Vagina (tissue), 2 donors: ENCODE measurements at regions not wholly inside any gene's neighbourhood (a gene's known extent, or its start where the extent isn't known, plus 50 kb on each side); places are given as distances from the start of the nearest gene placed in this dataset.

ENCODE experiments used
- DNase-seq, 2 donors: peaks; one replicate each; pipeline ENCODE4 v3.0.0-alpha.2; 2017; ENCODE audit errors: extremely low spot score in 2 of 2
- H3K27ac ChIP-seq: fragments of 200-600 bp; sonication (generic); one replicate; pipeline ENCODE4 v1.5.1; 2019
- H3K27me3 ChIP-seq: fragments of 200-600 bp; sonication (generic); one replicate; pipeline ENCODE4 v1.5.1; 2019
- H3K36me3 ChIP-seq, 2 donors: fragments of 200-600 bp; sonication (generic); one replicate each; pipeline ENCODE4 v1.5.1; 2017 to 2019
- H3K4me1 ChIP-seq: fragments of 200-600 bp; sonication (generic); one replicate; pipeline ENCODE4 v1.5.1; 2019
- H3K4me3 ChIP-seq, 2 donors: fragments of 200-600 bp; sonication (generic); 1 replicate in 1 of 2; 2 replicates in 1 of 2; pipeline ENCODE4 v1.5.1; 2016 to 2019
- H3K9me3 ChIP-seq: fragments of 200-600 bp; sonication (generic); one replicate; pipeline ENCODE4 v1.5.1; 2019
- CTCF ChIP-seq, 3 experiments: fragments of 450-650 bp in 2 of 3; fragments of 200-600 bp in 1 of 3; sonication (generic) in 1 of 3; IDR thresholded peaks; one replicate each; pipeline ENCODE4 v1.5.1; 2017 to 2019; ENCODE audit warnings: antibody characterized with exemption in 3 of 3, mild to moderate bottlenecking in 2 of 3, moderate library complexity in 2 of 3
- POLR2A ChIP-seq, 2 donors: fragments of 450-650 bp; IDR thresholded peaks; one replicate each; pipeline ENCODE4 v1.6.1; 2017; ENCODE audit warnings: antibody characterized with exemption in 2 of 2, mild to moderate bottlenecking in 2 of 2, moderate library complexity in 2 of 2
- POLR2AphosphoS5 ChIP-seq, 2 donors: sonication (generic); formaldehyde crosslinking; IDR thresholded peaks; one replicate each; pipeline ENCODE4 v1.9.0; 2017; ENCODE audit warnings: antibody characterized with exemption in 2 of 2, mild to moderate bottlenecking in 2 of 2, low read depth in 1 of 2; ENCODE audit not compliant: insufficient read depth in 1 of 2
- intact Hi-C: fragments of 100-400 bp; cut with DNase I; formaldehyde crosslinking; loops from one replicate; pipeline ENCODE4 v1.15.1; 2023

DNA sequence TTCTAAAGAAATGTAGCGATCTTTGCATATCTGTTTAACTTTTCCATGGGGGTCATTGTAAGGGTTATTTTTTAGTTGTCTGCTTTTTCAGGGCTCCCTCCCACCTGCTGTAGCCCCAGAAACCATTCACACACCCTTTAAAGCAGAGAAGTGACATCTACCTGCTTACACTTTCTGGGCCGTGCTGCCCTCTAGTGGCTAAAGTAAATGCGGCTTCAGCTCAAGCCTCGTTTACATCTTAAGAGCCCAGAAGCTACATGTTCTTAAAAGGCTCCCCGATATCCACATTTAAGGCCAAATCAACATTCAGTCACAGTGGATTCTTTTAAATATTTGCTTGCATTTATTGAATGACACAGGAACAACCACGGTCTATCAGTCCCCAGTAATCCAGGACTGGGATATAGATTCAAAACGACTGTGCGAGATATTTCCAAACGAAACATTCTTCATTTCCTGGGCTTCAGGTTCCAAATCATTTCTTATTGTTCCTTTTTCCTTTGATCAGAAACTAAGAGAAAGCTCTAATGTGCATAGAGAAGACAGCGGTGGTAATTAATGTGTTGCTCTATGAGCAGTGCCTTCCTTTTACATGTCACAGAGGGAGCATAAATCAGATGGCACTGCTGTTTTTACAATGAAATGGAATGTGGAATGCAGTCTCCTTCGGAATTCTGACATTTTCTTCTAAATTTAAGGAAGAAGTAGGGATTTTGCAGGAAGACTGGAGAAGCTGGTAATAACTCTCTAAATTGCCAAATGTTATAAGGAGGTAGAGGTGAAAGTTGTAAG, 119.9 kb downstream of the RASGEF1B start:
- intact Hi-C loops: loop anchor here (10.0 kb wide), 1 partner anchor 277 kb away; no protein-coding TSS in a partner anchor
- Histone ChIP-seq H3K9me3 (no peaks in the 10 kb centered on the region), H3K27me3 (no peaks in the 10 kb centered on the region), H3K4me1 (peaks cover 8% of the 10 kb centered on the region), H3K4me3 (no peak overlapping the region), H3K36me3 (no peaks in the 10 kb centered on the region), H3K27ac (no peak overlapping the region)
- TF ChIP-seq POLR2A (IDR thresholded peaks at IDR 0.05) (no peak), POLR2AphosphoS5 (IDR thresholded peaks at IDR 0.05; ENCODE audit: insufficient read depth in 1 of 2, low read depth in 1 of 2) (no peak), CTCF (IDR thresholded peaks at IDR 0.05) (peak; percentile 51 to 73 (median 71))
- DNase-seq: no peak

- intact Hi-C loops: loop anchor here (10.0 kb wide), 1 partner anchor 275 kb away; no protein-coding TSS in a partner anchor
- Histone ChIP-seq H3K9me3 (no peaks in the 10 kb centered on the region), H3K27ac (no peak overlapping the region), H3K36me3 (no peaks in the 10 kb centered on the region), H3K4me3 (no peak overlapping the region), H3K4me1 (peaks cover 8% of the 10 kb centered on the region), H3K27me3 (no peaks in the 10 kb centered on the region)
- TF ChIP-seq POLR2AphosphoS5 (IDR thresholded peaks at IDR 0.05; ENCODE audit: insufficient read depth in 1 of 2, low read depth in 1 of 2) (no peak), POLR2A (IDR thresholded peaks at IDR 0.05) (no peak), CTCF (IDR thresholded peaks at IDR 0.05) (no peak)
- no peak for DNase-seq
Measured at GRCh38 chr4:81350040-81350439, 121.7 kb downstream of the RASGEF1B start.

- DNase-seq: no peak
- Histone ChIP-seq H3K9me3 (no peaks in the 10 kb centered on the region), H3K27ac (no peak overlapping the region), H3K4me1 (peaks cover 8% of the 10 kb centered on the region), H3K4me3 (no peak overlapping the region), H3K36me3 (no peaks in the 10 kb centered on the region), H3K27me3 (no peaks in the 10 kb centered on the region)
- intact Hi-C loops: no loop called here
- no peak for TF ChIP-seq POLR2A (IDR thresholded peaks at IDR 0.05)
- no peak for TF ChIP-seq CTCF (IDR thresholded peaks at IDR 0.05)
- TF ChIP-seq POLR2AphosphoS5 (IDR thresholded peaks at IDR 0.05; ENCODE audit: insufficient read depth in 1 of 2, low read depth in 1 of 2): no peak
Measured at GRCh38 chr4:81348778-81349094, 123.0 kb downstream of the RASGEF1B start.

DNA sequence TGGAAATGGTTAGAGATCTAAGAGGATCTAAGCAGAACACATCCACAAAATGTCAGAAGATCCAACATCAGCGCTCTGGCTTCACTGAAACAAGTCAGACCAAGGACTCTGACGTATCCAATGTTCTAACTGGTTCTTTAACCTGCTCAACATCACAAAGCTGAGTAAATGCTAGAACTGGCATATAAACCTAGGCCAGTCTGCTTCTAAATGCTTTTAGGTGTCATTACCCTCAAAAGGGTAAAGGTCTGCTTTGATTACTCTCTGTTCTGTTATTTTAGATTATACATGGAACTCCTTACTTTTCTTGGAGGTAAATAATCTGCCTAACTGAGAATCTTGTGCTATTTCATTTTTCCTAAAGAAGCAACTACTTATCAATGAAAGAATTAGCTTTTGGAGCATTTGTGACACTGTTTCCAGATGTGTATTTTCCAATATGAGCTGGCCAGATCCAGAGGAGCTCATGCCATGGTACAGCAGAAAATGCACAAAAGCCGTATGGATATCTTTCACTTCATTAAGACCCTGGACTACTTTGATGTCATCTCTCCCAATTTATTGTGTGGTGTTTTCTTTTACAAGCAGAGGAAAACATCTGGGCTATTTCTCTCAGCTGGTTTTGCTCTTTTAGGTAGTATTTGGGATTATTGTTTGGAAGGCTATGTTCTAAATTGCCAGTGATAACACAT, 123.5 kb downstream of the RASGEF1B start:
- H3K9me3 ChIP-seq: no peaks in the 10 kb centered on the region
- H3K4me3 ChIP-seq: no peak overlapping the region
- no peak for TF ChIP-seq POLR2A (IDR thresholded peaks at IDR 0.05)
- no peak for TF ChIP-seq CTCF (IDR thresholded peaks at IDR 0.05)
- TF ChIP-seq POLR2AphosphoS5 (IDR thresholded peaks at IDR 0.05; ENCODE audit: insufficient read depth in 1 of 2, low read depth in 1 of 2): no peak
- H3K4me1 ChIP-seq: peaks cover 8% of the 10 kb centered on the region
- no peak for DNase-seq
- H3K27ac ChIP-seq: no peak overlapping the region
- intact Hi-C loops: no loop called here
- no peaks in the 10 kb centered on the region for H3K36me3 ChIP-seq
- no peaks in the 10 kb centered on the region for H3K27me3 ChIP-seq

DNA sequence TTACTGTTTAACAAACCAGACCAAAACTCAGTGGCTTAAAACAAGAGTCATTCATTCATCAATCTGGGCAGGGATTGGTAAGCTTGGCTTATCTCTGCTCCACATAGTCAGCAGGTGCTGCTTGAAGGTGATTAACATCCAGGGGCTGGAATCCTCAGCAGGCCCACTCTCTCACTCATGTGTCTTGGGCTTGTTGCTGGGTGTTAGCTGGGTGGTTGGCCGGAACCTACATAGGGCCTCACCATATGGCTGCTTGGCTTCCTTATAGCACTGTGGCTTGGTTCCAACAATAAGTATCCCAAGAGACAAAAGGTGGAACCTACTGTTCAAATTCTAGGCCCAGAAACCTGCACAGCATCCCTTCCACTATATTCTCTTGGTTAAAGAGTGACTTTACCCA, 125.0 kb downstream of the RASGEF1B start:
- Histone ChIP-seq H3K27ac (no peak overlapping the region), H3K4me3 (no peak overlapping the region), H3K9me3 (no peaks in the 10 kb centered on the region), H3K4me1 (no peaks in the 10 kb centered on the region), H3K27me3 (no peaks in the 10 kb centered on the region), H3K36me3 (no peaks in the 10 kb centered on the region)
- intact Hi-C loops: no loop called here
- no peak for TF ChIP-seq POLR2AphosphoS5 (IDR thresholded peaks at IDR 0.05; ENCODE audit: insufficient read depth in 1 of 2, low read depth in 1 of 2)
- no peak for TF ChIP-seq CTCF (IDR thresholded peaks at IDR 0.05)
- TF ChIP-seq POLR2A (IDR thresholded peaks at IDR 0.05): no peak
- DNase-seq: no peak
